Naive thymus-derived CD4-positive, alpha-beta T cell (primary cell): ENCODE measurements at regions not wholly inside any gene's neighbourhood (a gene's known extent, or its start where the extent isn't known, plus 50 kb on each side); places are given as distances from the start of the nearest gene placed in this dataset.

ENCODE experiments used
- ATAC-seq: fragments of 150-1000 bp; cut with Tn5 transposase; 2 replicates; pipeline ENCODE4 v1.10.0; 2021; ENCODE audit warnings: mild to moderate bottlenecking, moderate library complexity
- CTCF ChIA-PET: fragments of 350-600 bp; sonication (Branson Sonifier 250); formaldehyde crosslinking; loops from one replicate; lab custom pipeline; 2021; ENCODE audit warnings: antibody characterized with exemption; lab: Charles Lee
- POLR2A ChIA-PET: fragments of 350-600 bp; sonication (Branson Sonifier 250); formaldehyde crosslinking; loops from one replicate; lab custom pipeline; 2021; ENCODE audit warnings: antibody characterized with exemption, inconsistent platforms; lab: Charles Lee
- DNase-seq, 9 donors: peaks; one replicate each; pipeline versions ENCODE4 v3.0.0 to v3.0.0-alpha.2; 2020 to 2022; ENCODE audit warnings: mixed read lengths in 1 of 9
- H3K27ac ChIP-seq: one replicate; pipeline ENCODE4 v1.7.0; 2013; ENCODE audit warnings: mild to moderate bottlenecking, low read depth, low read length, moderate library complexity
- H3K27me3 ChIP-seq, 2 donors: one replicate each; pipeline ENCODE4 v1.7.0; 2013; ENCODE audit warnings: low read length in 2 of 2, mild to moderate bottlenecking in 2 of 2, moderate library complexity in 2 of 2; ENCODE audit not compliant: control insufficient read depth in 2 of 2, insufficient read depth in 2 of 2
- H3K36me3 ChIP-seq, 3 experiments: 1 replicate in 2 of 3; 2 replicates in 1 of 3; pipeline ENCODE4 v1.7.0; 2013; ENCODE audit warnings: low read length in 3 of 3, mild to moderate bottlenecking in 3 of 3, moderate library complexity in 1 of 3; ENCODE audit not compliant: insufficient read depth in 3 of 3, control insufficient read depth in 2 of 3
- H3K4me1 ChIP-seq, 2 donors: one replicate each; pipeline ENCODE4 v1.7.0; 2013; ENCODE audit warnings: low read length in 2 of 2, mild to moderate bottlenecking in 2 of 2, moderate library complexity in 1 of 2; ENCODE audit not compliant: control insufficient read depth in 2 of 2, insufficient read depth in 2 of 2
- H3K4me3 ChIP-seq: 2 replicates; pipeline ENCODE4 v1.7.0; 2013; ENCODE audit warnings: mild to moderate bottlenecking, low read length
- H3K9me3 ChIP-seq, 3 experiments: 1 replicate in 2 of 3; 2 replicates in 1 of 3; pipeline ENCODE4 v1.7.0; 2013; ENCODE audit warnings: low read length in 3 of 3; ENCODE audit not compliant: control insufficient read depth in 2 of 3
- H3K27ac Mint-ChIP-seq, 9 donors: one replicate each; pipeline ENCODE4 v1.8.0; 2020 to 2022; ENCODE audit warnings: mixed read lengths in 9 of 9, mild to moderate bottlenecking in 8 of 9, moderate library complexity in 5 of 9, inconsistent platforms in 2 of 9
- H3K27me3 Mint-ChIP-seq, 5 donors: one replicate each; pipeline ENCODE4 v1.8.0; 2021 to 2022; ENCODE audit warnings: mixed read lengths in 5 of 5, mild to moderate bottlenecking in 1 of 5
- H3K36me3 Mint-ChIP-seq, 5 donors: one replicate each; pipeline ENCODE4 v1.8.0; 2020 to 2022; ENCODE audit warnings: mixed read lengths in 5 of 5, mild to moderate bottlenecking in 3 of 5, inconsistent platforms in 1 of 5
- H3K4me1 Mint-ChIP-seq, 7 donors: one replicate each; pipeline ENCODE4 v1.8.0; 2020 to 2022; ENCODE audit warnings: mixed read lengths in 7 of 7, mild to moderate bottlenecking in 3 of 7, inconsistent platforms in 1 of 7
- H3K4me3 Mint-ChIP-seq, 10 donors: one replicate each; pipeline ENCODE4 v1.8.0; 2020 to 2022; ENCODE audit warnings: mild to moderate bottlenecking in 10 of 10, mixed read lengths in 10 of 10, moderate library complexity in 6 of 10, inconsistent platforms in 2 of 10
- H3K9me3 Mint-ChIP-seq, 11 donors: one replicate each; pipeline ENCODE4 v1.8.0; 2020 to 2022; ENCODE audit warnings: mixed read lengths in 11 of 11, mild to moderate bottlenecking in 4 of 11, inconsistent platforms in 1 of 11, moderate library complexity in 1 of 11
- intact Hi-C, 2 donors: fragments of 100-400 bp; cut with micrococcal nuclease; formaldehyde crosslinking; loops; one replicate each; pipeline ENCODE4 v1.15.1; 2023

DNA sequence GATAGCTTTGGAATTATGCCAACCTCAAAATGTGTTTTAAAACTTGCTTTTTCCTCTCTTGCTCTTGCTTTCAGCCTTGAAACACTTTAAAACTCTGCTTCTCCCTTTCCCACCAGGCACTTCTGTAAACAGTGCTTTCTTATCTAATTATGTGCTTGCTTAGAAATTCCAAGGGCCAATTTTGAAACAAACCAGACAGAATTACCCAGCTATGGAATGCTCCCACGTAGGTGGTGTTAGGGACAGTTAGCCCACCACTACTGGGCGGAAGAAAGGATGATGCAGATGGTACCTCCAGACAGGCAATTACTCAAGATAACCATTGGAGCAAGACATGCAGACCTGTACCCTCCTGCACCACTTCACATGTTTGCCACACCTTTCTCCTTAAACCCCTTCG, 523.0 kb upstream of the PTPRD start:
- no peaks in the 10 kb centered on the region for H3K27me3 ChIP-seq
- no peak overlapping the region for H3K27ac ChIP-seq
- no peak overlapping the region for H3K27ac Mint-ChIP-seq
- POLR2A ChIA-PET: no interaction called here
- ATAC-seq (no peak), DNase-seq (no peak)
- H3K4me1 ChIP-seq: no peaks in the 10 kb centered on the region
- no peaks in the 10 kb centered on the region for H3K36me3 Mint-ChIP-seq
- CTCF ChIA-PET: no interaction called here
- peaks cover 0 to 19% (median 11%) of the 10 kb centered on the region in 11 donors for H3K9me3 Mint-ChIP-seq
- no peaks in the 10 kb centered on the region for H3K9me3 ChIP-seq
- no peak overlapping the region for H3K4me3 Mint-ChIP-seq
- intact Hi-C loops: no loop called here
- H3K36me3 ChIP-seq: no peaks in the 10 kb centered on the region
- H3K4me3 ChIP-seq: no peak overlapping the region
- H3K27me3 Mint-ChIP-seq: no peaks in the 10 kb centered on the region
- H3K4me1 Mint-ChIP-seq: no peaks in the 10 kb centered on the region

- H3K4me1 Mint-ChIP-seq: no peaks in the 10 kb centered on the region
- H3K36me3 Mint-ChIP-seq: no peaks in the 10 kb centered on the region
- CTCF ChIA-PET: no interaction called here
- Histone ChIP-seq H3K27me3 (no peaks in the 10 kb centered on the region), H3K27ac (no peak overlapping the region), H3K9me3 (no peaks in the 10 kb centered on the region), H3K4me3 (no peak overlapping the region), H3K36me3 (no peaks in the 10 kb centered on the region), H3K4me1 (no peaks in the 10 kb centered on the region)
- intact Hi-C loops: no loop called here
- no peak overlapping the region for H3K4me3 Mint-ChIP-seq
- no peak overlapping the region for H3K27ac Mint-ChIP-seq
- H3K9me3 Mint-ChIP-seq: peaks cover 0 to 22% (median 10%) of the 10 kb centered on the region in 11 donors
- POLR2A ChIA-PET: no interaction called here
- DNase-seq: no peak
- H3K27me3 Mint-ChIP-seq: no peaks in the 10 kb centered on the region
- ATAC-seq: no peak
These were observed 528.6 kb upstream of the PTPRD start for GRCh38 chr9:11141357-11141756.

GRCh38 chr9:11142965-11143738, 530.4 kb upstream of the PTPRD start:
- Mint-ChIP-seq H3K36me3 (no peaks in the 10 kb centered on the region), H3K27me3 (no peaks in the 10 kb centered on the region), H3K27ac (no peak overlapping the region), H3K4me3 (no peak overlapping the region), H3K9me3 (peaks cover 2 to 23% (median 6%) of the 10 kb centered on the region in 11 donors), H3K4me1 (no peaks in the 10 kb centered on the region)
- Histone ChIP-seq H3K4me1 (no peaks in the 10 kb centered on the region), H3K9me3 (no peaks in the 10 kb centered on the region), H3K27ac (no peak overlapping the region), H3K4me3 (no peak overlapping the region), H3K36me3 (no peaks in the 10 kb centered on the region), H3K27me3 (no peaks in the 10 kb centered on the region)
- intact Hi-C loops: no loop called here
- CTCF ChIA-PET: no interaction called here
- ATAC-seq: no peak
- DNase-seq: no peak
- POLR2A ChIA-PET: no interaction called here

DNA sequence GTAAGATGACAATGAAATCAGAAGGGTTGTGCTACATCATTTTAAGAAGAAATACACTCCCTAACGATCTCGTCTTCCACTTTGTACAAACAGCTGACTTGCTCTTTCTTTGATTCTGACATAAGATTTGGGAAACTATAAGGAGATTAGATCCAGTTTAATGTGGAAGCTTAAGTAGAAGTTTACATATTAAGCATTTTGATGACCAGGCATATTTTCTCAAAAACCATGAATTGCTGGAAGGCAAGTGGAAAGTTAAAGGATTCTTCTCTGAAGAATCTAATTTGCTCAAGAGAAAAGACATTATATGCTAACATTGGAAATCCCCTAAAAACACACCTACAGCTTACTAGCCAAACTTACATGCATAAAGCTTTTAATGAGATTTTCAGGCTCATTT, 531.9 kb upstream of the PTPRD start:
- Mint-ChIP-seq H3K9me3 (peaks cover 2 to 30% (median 6%) of the 10 kb centered on the region in 11 donors), H3K27ac (no peak overlapping the region), H3K27me3 (no peaks in the 10 kb centered on the region), H3K4me1 (no peaks in the 10 kb centered on the region), H3K4me3 (no peak overlapping the region), H3K36me3 (no peaks in the 10 kb centered on the region)
- CTCF ChIA-PET: no interaction called here
- H3K4me3 ChIP-seq: no peak overlapping the region
- intact Hi-C loops: no loop called here
- H3K27me3 ChIP-seq: no peaks in the 10 kb centered on the region
- no peaks in the 10 kb centered on the region for H3K36me3 ChIP-seq
- no peaks in the 10 kb centered on the region for H3K9me3 ChIP-seq
- ATAC-seq (no peak), DNase-seq (no peak)
- H3K27ac ChIP-seq: no peak overlapping the region
- POLR2A ChIA-PET: no interaction called here
- no peaks in the 10 kb centered on the region for H3K4me1 ChIP-seq

DNA sequence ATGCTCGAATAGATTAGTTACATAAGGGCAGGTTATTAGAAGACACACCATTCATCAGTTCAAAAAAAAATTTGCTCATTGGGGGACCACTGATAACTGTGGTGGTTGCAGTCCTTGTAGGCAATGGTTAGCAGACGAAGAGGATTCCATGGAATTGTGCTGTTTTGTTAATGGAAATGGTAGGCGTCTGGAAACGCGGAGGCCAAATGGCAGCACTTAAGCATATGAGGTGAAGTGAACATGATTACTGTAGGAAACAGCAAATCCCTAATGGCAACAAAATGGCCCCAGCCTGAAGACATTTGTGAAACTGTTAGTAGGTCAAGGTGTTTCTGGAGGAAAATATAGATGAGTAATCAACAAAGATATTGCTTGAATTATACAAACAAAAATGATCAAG, 535.4 kb upstream of the PTPRD start:
- intact Hi-C loops: no loop called here
- Mint-ChIP-seq H3K36me3 (no peaks in the 10 kb centered on the region), H3K9me3 (peaks cover 2 to 24% (median 14%) of the 10 kb centered on the region in 11 donors), H3K4me3 (no peak overlapping the region), H3K4me1 (no peaks in the 10 kb centered on the region), H3K27ac (no peak overlapping the region), H3K27me3 (no peaks in the 10 kb centered on the region)
- DNase-seq (no peak), ATAC-seq (no peak)
- H3K27me3 ChIP-seq: no peaks in the 10 kb centered on the region
- H3K4me3 ChIP-seq: no peak overlapping the region
- CTCF ChIA-PET: no interaction called here
- no peak overlapping the region for H3K27ac ChIP-seq
- H3K4me1 ChIP-seq: no peaks in the 10 kb centered on the region
- no peaks in the 10 kb centered on the region for H3K36me3 ChIP-seq
- POLR2A ChIA-PET: no interaction called here
- no peaks in the 10 kb centered on the region for H3K9me3 ChIP-seq

DNA sequence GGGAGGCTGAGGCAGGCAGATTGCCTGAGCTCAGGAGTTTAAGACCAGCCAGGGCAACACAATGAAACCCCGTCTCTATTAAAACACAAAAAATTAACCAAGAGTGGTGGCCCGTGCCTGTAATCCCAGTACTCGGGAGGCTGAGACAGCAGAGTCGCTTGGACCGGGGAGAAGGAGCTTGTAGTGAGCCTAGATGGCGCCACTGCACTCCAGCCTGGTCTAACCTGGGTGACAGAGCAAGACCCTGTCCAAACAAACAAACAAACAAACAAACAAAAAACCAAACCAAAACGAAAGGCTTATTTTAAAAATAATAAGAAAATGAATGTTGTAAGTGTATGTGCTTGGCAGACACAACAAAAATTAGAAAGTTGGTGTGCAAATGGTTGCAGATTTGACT, 536.3 kb upstream of the PTPRD start:
- no peaks in the 10 kb centered on the region for H3K27me3 Mint-ChIP-seq
- H3K27ac Mint-ChIP-seq: no peak overlapping the region
- Histone ChIP-seq H3K36me3 (no peaks in the 10 kb centered on the region), H3K4me1 (no peaks in the 10 kb centered on the region), H3K27me3 (no peaks in the 10 kb centered on the region), H3K4me3 (no peak overlapping the region), H3K9me3 (no peaks in the 10 kb centered on the region), H3K27ac (no peak overlapping the region)
- intact Hi-C loops: no loop called here
- ATAC-seq: no peak
- no peak for DNase-seq
- ChIA-PET POLR2A (no interaction called here), CTCF (no interaction called here)
- H3K36me3 Mint-ChIP-seq: no peaks in the 10 kb centered on the region
- H3K4me3 Mint-ChIP-seq: no peak overlapping the region
- no peaks in the 10 kb centered on the region for H3K4me1 Mint-ChIP-seq
- peaks cover 2 to 27% (median 14%) of the 10 kb centered on the region in 11 donors for H3K9me3 Mint-ChIP-seq

- Histone ChIP-seq H3K9me3 (peaks cover 0 to 5% (median 0%) of the 10 kb centered on the region in 3 experiments), H3K36me3 (no peaks in the 10 kb centered on the region), H3K27me3 (no peaks in the 10 kb centered on the region), H3K4me1 (no peaks in the 10 kb centered on the region), H3K27ac (no peak overlapping the region), H3K4me3 (no peak overlapping the region)
- DNase-seq (no peak), ATAC-seq (no peak)
- no peaks in the 10 kb centered on the region for H3K4me1 Mint-ChIP-seq
- ChIA-PET POLR2A (no interaction called here), CTCF (no interaction called here)
- no peak overlapping the region for H3K27ac Mint-ChIP-seq
- no peaks in the 10 kb centered on the region for H3K27me3 Mint-ChIP-seq
- H3K4me3 Mint-ChIP-seq: no peak overlapping the region
- peaks cover 5 to 50% (median 20%) of the 10 kb centered on the region in 11 donors for H3K9me3 Mint-ChIP-seq
- no peaks in the 10 kb centered on the region for H3K36me3 Mint-ChIP-seq
- intact Hi-C loops: loop anchor here in 1 of 2 donors (10.0 kb wide), 1 partner anchor 517 kb away; no protein-coding TSS in a partner anchor
These were observed 545.3 kb upstream of the PTPRD start for GRCh38 chr9:11158063-11158462.
